Fibroblast of lung (primary cell): ENCODE measurements at regions not wholly inside any gene's neighbourhood (a gene's known extent, or its start where the extent isn't known, plus 50 kb on each side); places are given as distances from the start of the nearest gene placed in this dataset.

Source experiments
- CTCF ChIP-seq, 2 donors: IDR thresholded peaks in 1 of 2; conservative IDR thresholded peaks in 1 of 2; 1 replicate in 1 of 2; 2 replicates in 1 of 2; pipeline ENCODE4 v1.5.1; 2011 to 2012; ENCODE audit warnings: low read length in 2 of 2, control low read depth in 1 of 2, inconsistent platforms in 1 of 2, low read depth in 1 of 2, mild to moderate bottlenecking in 1 of 2
- EZH2 ChIP-seq: IDR thresholded peaks from 2 replicates; pipeline ENCODE4 v1.5.1; 2012; ENCODE audit warnings: low read length, control low read depth, mild to moderate bottlenecking; ENCODE audit errors: missing control alignments

GRCh38 chr4:41859087-41859486 is 76.1 kb upstream of the TMEM33 start:
- TF ChIP-seq CTCF (conservative IDR thresholded peaks at IDR 0.05 in 1 of 2, IDR thresholded peaks at IDR 0.05 in 1 of 2; ENCODE audit: low read depth in 1 of 2, low read length in 2 of 2) = no peak
- no peak for TF ChIP-seq EZH2
